HG03521 (cell line): ENCODE measurements at regions not wholly inside any gene's neighbourhood (a gene's known extent, or its start where the extent isn't known, plus 50 kb on each side); places are given as distances from the start of the nearest gene placed in this dataset.

ENCODE experiments used
- ATAC-seq: cut with Tn5 transposase; IDR thresholded peaks from one replicate; pipeline ENCODE4 v1.9.1; 2021; ENCODE audit warnings: mild to moderate bottlenecking, moderate library complexity; ENCODE audit not compliant: unreplicated experiment

GRCh38 chr5:90135779-90136378, 273.7 kb downstream of the CETN3 start:
- ATAC-seq = no peak

GRCh38 chr5:90134892-90135291, 274.7 kb downstream of the CETN3 start:
- no peak for ATAC-seq

GRCh38 chr5:90134381-90134780, 275.2 kb downstream of the CETN3 start:
- no peak for ATAC-seq

GRCh38 chr5:90133941-90134340, 275.6 kb downstream of the CETN3 start:
- ATAC-seq = no peak

GRCh38 chr5:90131383-90132133, 278.0 kb downstream of the CETN3 start:
- ATAC-seq = peak; percentile 66

DNA sequence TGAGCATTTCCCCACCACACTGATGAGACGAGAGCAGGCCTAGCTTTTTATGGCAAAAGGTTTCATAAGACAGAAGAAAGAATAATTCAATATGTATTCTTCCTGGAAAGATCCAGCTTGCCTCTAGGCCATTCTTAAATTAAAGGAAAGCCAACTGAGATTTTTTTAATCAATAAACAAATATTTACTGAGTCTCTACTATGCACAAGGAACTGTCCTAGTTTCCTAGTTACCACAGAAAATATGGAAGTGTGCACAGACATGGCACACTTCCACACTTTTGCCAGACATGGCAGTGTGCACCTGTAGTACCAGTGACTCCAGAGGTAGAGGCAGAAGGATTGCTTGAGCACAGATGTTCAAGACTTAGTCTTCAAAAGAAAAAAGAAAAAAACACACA, 281.0 kb downstream of the CETN3 start:
- ATAC-seq = no peak

DNA sequence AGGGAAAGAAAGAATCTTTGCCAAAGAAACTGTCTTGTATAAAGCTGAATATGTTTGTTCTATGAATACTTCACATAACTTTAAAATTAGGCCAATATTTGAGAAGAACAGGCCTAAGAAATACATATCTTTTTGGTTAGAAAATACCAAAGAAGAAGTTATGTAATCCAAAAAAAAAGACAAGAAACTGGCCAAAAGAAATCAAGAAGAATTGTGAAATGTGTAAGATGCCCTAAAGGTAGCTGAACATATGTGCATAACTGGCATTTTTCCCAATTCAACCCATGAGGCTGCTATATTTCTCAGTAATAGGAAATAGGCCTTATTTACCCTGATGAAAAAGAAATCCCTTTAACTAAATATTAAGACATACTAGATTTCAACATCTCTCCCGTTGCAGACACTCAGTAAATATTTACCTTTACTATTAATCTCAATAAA, 290.0 kb downstream of the CETN3 start:
- ATAC-seq = no peak

GRCh38 chr5:90117005-90117404, 292.6 kb downstream of the CETN3 start:
- no peak for ATAC-seq

DNA sequence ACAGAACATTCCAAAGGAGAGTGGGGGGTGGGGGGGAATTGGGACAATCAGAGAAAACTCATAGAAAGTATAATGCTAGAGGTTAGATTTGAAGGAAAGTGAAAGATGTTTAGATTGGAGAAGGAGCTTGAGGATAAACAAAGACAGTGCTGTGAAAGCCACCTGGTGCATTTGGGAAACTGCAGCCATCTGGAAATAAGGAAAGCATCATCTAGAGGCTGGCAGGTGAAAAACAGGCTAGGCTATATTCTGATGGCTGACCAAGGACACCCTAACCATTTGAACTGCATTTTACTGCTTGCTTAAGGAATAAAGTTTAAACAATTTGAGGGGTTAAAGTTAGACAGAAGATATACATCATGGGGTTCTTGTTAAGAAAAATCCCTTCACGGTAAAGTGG, 296.4 kb downstream of the CETN3 start:
- no peak for ATAC-seq

DNA sequence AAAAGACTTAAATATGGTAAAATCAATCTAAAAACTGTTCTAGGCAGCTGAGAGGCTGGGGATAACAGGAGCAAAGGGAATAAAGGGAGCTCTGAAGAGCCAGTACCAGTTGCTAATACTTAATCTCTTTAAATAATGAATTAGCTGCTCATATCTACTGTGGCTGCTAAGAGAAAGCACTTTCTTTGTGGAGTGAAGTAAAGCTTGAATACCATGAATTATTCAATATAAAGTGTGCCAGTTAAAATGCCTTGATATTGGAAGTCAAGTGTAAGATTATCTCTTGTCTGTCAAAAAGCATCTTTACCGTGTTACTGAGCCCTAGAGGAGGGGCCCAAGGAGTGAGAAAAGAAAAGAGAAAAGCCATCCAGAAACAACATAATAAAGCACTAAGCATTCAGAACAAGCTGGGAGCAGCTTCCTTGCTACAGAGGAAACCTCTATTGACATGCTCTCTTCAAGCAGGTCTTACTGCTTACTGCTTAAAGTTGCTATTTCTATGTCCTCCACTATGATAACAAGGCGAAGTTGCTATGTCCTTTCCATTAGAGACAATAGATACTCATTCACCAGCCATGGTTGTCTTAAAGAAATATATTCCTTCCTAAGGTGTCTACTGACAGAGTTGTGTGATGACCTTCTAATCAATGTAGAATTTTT, 297.4 kb downstream of the CETN3 start:
- ATAC-seq = no peak

- ATAC-seq = no peak
These were observed 298.1 kb downstream of the CETN3 start for GRCh38 chr5:90111364-90112032.

DNA sequence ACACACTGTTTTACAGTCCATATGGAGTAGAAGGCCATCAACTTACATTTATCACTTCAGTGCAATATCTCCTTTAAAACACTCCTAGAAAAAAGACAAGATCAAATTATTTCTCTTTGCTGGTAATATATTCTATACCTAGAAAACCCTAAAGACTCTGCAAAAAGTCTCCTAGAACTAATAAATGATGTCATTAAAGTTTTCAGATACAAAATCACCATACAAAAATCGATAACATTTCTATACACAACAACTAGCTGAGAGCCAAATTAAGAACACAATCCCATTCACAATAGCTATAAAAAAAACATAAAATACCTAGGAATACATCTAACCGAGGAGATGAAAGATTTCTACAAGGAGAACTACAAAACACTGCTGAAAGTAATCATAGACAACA, 300.3 kb downstream of the CETN3 start:
- no peak for ATAC-seq

GRCh38 chr5:90099099-90099498, 310.5 kb downstream of the CETN3 start:
- no peak for ATAC-seq

DNA sequence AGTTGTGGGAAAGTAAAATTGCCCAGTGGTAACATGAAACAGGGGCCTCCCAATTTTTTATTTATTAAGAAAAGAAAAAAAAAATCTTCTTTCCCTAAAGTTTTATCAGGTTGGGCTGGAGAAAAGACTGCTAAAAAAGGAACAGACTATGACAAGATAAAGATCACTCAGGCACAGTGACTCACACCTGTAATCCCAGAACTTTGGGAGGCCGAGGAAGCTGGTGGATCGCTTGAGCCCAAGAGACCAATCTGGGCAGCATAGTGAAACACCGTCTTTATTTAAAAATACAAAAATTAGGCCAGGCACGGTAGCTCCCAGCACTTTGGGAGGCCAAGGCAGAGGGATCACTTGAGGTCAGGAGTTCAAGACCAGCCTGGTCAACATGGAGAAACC, 312.5 kb downstream of the CETN3 start:
- no peak for ATAC-seq

DNA sequence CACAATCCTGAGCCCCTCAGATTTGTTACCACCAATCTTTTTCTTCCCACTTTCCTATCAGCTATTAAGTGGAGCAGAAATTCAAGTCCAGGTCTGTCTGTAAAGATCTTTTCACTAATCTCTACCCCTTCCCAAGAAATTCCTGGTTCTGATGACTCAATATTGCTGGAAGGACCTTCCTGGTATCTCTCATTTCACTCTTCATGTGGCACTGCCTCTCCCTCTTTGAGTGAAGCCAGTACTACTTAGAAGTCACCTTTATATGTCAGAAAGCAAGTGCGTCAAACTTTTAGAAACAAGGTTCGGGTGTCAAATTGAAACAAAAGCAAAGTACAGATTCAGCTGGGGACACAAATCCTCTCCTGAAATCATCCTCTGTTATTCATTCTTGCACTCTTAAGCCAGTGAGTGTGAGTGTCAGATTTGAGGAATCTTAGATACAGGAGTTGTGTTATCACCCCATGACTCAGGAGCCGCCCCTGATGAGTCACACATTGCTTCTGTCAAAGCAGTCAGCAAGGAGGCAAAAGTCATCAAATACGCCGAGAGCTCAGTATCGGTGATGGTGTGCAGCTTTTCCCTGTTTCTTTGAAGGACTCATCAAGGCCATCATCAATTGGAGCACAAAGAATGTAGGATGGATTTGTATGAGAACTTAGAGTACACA, 313.0 kb downstream of the CETN3 start:
- no peak for ATAC-seq

- ATAC-seq = no peak
These were observed 314.1 kb downstream of the CETN3 start for GRCh38 chr5:90095292-90096060.

DNA sequence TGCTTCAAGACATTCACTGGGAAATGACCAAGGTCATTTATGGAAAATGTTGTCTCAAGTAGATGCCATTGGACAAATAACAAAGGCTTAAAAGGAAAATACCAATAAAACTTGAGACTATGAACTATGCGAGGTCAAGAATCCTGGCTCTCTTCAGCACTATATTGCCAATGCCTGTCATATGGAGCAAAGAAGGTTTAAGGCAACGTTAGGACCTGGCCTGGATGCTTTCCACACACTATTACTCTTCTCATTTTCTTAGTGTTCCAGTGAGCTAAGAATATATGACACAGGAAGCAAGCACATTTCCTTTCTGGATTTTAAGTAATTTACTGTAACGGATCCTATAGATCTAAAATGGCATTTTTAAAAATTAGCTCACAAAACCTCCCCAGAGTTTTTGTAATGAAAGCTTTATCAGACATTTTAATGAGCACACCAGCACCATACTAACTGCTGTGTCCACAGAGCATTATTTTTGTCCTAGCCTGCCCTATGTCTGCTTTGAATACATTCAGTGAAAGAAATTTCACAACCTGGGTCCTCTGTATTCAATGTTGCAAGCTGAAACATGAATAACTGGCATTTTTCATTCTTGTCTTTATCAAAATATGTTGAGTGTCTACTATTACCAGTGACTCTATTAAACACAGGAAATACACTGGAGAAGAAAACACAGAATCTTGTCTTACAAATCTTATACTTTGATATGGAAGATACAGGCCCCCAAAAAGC, 315.6 kb downstream of the CETN3 start:
- no peak for ATAC-seq

GRCh38 chr5:90092734-90093133, 316.8 kb downstream of the CETN3 start:
- ATAC-seq = no peak

DNA sequence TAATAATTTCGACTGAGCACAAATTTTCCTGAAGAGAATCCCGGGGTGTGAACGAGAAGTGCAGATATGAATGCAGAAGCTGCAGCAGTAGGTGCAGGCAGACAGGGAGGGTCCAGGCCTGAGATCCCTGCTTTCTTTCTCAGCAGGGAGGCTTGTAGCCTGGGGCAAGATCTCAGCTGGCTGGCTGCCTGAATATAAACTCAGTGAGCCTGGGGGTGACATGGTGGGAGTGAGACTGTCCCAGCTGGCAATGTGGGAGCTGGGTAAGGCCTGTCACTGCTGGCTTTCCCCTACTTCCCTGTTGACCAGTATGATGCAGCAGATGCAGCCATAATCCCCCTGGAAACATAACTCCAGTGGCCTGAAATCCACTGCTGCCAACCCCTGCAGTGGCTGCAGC, 325.2 kb downstream of the CETN3 start:
- ATAC-seq = no peak
